Left renal pelvis (tissue), 4 donors: ENCODE measurements at regions not wholly inside any gene's neighbourhood (a gene's known extent, or its start where the extent isn't known, plus 50 kb on each side); places are given as distances from the start of the nearest gene placed in this dataset.

ENCODE experiments used
- DNase-seq, 4 donors: peaks; one replicate each; pipeline ENCODE4 v3.0.0-alpha.2; 2013; ENCODE audit warnings: low read depth in 4 of 4, low spot score in 3 of 4

DNA sequence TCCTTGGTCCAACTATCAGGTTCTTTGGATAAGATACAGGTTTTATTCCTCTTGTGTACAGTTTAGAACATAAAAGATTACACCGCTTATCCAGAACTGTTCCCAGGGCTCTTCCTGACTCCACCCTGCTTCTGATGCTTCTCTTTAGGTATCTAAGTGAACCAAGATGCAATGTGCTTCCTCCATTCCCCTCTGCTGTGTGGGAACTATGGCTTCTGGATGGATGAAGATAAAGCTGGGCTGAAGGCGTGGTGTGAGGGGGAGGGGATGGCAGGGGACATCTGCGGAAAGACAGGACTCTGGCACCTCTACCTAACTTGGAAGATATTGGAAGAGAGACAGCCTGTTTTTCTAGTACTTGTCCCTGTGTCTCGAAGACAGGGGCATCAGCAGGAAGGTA is 209.9 kb upstream of the TBX20 start:
- no peak for DNase-seq

DNA sequence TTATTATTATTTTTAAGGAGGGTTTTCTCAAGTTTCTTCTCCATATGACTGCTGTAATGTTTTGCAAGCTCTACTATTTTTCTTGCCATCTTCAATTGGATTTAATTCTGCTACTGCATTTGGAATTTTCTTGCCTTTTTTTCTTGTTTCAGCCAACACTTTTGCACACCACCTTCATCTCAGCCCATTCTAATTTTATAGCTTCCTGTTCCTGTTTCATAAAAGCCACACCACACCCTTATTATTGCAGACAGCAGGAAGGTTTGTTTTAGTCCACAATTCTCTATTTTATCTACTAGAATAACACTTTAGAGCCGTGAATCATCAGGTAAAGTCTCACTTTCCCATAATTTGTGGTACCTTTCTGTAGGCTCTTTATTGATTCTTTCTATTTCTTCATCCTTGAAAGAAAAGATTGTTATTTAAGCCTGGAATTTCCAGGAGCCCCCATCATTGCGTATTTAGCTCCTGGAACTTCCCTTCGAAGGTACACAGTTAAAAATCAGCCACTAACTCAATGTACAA is 209.3 kb upstream of the TBX20 start:
- no peak for DNase-seq

DNA sequence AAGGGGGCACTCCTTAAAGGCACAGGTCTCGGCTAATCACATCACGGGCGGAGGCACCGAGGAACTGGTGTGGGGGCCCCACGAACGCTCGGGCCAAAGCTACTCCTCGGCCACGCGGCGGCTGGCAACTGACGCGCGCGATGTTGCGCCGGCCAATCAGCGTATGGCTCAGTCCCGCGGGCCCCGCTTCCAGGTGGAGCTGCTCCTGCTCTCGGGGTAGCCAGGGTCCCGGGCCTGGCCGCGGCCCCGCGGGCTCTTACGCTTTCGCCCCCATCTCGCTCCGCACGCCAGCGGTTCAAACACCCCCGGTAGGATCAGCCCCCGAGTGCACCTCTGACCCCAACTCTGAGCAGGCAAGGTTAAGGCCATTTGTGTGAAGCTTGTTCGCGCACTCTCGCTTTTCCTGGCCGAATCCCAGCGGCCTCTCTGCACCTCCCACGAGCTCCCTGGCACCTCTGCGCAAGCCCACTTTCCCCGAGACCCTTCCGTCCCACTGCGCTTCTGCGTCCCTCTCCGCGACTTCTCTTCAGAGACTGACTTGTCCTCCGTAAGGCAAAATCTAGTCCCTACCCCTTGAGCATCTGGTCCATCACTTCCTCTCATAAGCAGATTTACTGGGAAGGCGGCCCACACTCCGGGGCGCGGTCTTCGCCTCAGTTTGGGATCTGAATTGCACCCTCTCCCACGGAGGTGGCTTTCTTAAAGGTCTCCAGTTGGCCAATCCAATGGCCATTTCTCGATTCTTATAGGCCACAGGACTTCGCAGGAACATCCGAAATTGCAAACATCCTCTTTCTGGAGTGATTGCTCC is 200.9 kb upstream of the TBX20 start:
- peak in 1 of 4 donors; percentile 9 for DNase-seq

DNA sequence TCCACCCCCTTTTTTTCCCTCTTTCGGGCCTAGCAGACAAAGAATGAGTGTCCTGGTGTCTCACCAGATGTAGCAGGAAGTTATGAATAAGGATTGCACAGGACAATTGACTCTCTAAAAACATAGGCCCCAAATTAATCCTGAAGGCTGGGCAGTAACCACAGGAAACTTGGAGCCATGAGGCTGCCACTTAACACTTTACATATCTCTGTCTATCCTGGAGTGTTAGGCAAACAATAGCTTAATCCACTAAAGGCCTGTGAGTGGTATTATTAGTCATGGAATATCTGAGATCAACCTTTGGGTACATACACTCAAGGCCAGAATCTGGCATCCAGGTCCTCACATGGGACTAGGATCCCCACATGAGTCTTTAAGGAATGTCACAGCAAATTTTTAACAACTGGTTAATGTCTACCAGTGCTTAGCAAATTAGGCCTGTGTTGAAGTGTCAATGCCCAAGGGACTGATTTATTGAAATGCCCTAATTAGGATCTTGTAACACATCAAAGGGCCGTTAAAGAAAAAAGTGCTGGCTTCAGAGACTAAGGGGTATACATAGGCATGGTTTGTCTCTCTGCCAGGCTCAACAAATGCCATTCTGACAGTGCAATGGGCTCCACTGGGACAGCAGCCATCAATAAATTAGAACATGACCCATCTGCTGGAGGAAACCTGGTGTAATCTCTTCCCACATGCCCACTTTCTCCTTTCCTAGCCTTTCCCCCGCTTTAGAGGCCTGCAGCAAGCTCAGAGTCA is 196.7 kb upstream of the TBX20 start:
- no peak for DNase-seq

DNA sequence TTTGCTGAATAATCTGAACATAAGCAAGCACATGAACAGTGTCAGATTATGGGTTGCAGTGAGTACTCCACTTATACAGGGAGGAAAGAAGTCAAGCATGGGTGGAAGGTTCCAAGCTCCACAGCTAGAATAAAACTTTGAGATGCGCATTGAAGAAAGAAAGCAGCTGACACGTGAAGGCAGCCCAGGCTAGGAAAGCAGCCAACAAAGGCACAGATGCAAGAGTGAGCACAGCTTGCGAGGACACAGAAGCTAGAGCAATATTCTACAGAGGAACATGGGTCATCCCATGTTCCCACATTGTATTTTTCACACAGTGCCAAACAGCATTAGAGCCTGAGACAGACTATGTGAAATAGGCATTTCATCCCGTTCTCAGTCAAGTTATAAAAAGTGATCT is 194.6 kb upstream of the TBX20 start:
- no peak for DNase-seq

DNA sequence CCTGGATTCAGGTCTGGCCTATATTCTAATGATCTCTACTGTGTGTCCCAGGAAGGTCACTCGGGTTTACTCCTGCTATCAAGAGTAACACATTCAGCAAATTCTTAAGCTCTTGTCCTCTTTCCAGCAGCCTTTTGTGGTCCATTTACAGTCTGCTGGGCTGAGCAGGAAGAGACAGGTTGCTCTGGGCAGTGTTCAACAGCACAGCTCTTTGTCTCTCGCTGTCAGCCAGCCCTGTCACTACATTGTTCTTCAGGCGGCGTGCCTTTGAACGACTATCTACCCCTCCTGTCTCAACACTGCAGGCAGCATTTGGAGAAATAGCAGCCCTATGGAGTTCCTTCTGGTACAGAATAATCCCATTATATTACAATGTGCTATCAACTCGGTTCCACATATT is 192.2 kb upstream of the TBX20 start:
- no peak for DNase-seq

DNA sequence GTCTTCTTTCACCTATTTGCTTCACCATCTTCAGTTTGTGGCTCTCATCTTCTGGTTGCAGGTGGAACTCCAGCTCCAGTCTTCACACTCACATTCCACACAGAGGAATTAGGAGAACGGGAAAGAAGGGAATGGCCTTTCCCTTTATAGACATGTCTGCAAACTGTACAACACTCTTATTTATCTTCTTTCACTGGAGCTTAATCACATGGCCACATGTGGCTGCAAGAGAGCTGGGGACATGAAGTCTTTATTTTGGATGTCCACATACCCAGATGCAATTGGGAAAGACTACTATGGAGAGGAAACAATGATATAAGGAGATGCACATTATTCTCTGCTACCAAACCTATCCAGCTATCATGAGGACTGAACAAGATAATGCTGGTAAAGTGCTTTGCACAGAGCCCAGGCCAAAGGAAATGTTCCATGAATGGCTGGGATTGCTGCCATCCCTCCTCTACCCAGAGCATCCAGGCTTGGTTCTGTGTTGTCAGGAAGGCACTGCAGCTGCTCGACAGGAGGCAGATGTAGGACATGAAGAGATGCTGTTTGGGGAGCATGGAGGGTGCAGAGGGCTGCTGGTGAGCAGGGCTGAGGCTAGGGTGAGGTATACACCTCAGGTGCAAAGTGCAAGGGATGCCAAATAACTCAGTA is 183.8 kb upstream of the TBX20 start:
- DNase-seq, result no peak

DNA sequence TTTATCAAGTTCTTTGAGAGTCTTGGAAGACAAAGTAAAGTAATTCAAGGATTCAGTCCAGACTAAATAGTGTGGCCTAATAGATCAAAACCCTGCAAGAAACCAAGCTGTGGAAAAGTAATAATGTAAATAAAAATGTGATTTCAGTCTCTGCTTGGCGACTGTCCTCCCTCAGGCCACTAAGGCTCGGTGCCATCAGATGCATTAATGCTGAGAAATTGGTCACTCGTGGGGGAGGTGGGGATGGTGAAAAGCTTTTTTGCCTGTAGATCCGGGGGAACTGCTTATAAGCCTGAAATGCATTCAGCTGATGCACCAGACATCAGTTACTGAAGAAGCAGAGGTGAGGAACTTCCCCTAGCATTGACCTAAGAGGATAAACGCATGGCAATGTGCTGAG is 182.6 kb upstream of the TBX20 start:
- no peak for DNase-seq

DNA sequence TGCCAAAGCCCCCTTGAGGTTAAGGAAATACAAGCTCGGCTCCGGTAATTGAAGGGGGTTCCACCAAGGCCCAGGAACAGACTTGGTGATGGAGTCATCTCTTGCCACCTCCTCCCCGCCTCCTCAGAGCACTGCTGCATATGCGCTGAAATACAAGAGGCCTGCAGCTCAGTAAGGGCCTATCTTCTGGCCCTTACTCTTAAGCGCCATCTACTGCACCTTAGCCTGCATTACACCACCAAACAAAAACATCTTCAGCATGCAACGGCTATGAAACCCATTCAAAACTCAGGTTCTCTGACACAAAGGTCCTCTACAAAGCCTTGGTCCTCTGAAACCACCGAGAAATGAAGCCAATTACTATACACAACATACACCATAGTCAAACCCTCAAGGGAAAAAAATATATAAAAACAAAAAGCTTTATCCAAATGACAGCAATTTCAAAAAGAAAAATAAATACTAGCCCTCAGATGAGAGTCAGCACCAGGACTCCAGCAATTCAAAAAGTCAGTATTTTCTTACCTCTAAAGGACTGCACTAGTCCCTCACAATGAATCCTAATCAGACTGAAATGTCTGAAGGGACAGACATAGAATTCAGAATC is 176.8 kb upstream of the TBX20 start:
- no peak for DNase-seq

DNA sequence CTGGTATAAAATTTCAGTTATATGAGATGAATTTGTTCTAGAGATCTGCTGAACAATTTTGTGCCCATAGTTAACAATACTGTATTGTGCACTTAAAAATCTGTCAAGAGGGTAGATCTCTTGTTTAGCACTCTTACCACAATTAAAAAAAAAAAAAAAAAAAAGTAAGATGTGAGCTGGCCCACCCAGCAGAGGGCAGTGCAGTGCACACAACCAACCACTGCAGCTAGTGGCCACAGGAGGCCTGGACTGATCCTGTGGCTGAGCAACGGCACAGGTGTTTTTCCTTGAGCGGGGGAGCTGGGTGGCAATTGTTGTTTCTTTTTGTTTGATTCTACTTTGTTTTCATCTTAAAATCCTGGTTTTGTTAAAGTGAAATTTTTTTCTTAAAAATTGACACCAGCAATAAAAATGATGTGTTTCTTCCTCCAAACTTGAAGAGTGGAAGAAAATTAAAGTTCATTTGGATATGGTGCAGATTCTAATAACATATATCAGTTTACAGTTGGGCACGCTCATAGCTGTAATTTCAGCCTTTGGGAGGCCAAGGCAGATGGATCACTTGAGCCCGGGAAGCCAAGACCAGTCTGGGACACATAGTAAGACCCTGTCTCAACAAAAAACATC is 171.1 kb upstream of the TBX20 start:
- DNase-seq, result peak in 3 of 4 donors; percentile 4 to 12 (median 5)

DNA sequence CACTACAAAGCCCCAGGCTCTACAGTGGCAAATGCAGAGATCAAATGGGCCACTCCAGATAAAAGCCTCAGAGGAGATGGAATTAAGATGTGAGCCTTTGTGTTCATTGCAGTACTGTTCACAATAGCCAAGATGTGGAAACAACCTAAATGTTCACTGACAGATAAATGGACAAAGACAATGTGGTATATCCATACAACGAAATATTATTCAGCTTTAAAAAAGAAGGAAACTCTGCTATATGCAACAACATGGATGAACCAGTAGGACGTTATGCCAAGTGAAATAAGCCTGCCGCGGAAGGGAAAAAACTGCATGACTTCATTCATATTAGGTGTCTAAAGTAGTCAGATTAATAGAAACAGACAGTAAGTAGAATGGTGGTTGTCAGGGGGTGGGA is 170.5 kb upstream of the TBX20 start:
- no peak for DNase-seq

DNA sequence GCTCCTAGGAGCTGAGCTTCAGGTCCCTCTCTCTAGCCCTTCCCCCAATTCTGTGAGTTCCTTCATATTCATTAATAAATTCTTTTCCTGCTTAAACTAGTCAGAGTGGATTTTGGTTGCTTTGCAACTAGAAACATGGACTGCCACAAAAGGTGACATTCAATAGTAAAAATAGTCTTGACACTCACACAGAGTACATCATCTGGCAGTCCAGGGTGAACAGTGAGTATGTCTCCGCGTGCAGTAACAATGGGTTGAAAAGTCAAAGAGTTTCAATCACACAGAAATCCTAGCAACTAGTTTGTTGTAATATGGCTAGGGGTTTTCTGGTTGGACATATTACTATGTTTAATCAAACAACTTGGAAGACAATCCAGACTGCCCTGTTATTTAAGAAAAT is 168.8 kb upstream of the TBX20 start:
- DNase-seq, result no peak

DNA sequence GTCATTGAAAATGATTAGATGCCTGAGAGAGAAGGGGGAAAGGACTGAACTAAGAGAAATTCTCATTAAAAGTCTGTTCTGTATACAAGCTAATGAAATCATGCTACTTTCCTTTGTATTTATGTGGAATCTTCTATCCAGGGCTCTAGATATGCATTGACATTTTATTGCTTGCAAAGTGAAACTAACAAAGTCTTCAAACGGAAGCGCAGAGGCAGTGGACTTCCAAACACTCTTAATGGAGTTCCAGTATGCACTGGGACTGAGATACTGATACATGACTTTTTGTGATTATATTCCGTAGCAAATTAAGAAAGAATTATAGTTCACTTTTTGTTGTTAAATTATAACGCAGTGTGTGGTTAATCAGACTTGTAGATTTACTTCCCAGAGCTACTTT is 166.8 kb upstream of the TBX20 start:
- DNase-seq, result no peak

DNA sequence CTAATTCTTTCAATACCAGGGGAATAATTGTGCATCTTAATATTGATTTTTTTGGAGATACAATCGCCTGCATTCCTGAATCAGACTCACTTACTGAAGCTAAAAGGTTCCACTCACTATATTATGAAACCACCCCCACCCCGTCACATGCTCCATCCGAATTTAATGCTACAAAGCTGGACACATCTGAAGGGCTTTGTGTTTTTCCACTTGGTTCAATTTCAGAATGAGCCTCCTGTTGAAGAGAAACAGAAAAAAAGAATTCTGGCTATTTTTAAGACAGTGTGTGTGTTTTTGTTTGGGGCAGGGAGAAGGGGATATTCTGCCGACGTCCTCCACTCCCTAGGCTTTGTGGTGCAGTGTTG is 165.5 kb upstream of the TBX20 start:
- DNase-seq, result no peak

DNA sequence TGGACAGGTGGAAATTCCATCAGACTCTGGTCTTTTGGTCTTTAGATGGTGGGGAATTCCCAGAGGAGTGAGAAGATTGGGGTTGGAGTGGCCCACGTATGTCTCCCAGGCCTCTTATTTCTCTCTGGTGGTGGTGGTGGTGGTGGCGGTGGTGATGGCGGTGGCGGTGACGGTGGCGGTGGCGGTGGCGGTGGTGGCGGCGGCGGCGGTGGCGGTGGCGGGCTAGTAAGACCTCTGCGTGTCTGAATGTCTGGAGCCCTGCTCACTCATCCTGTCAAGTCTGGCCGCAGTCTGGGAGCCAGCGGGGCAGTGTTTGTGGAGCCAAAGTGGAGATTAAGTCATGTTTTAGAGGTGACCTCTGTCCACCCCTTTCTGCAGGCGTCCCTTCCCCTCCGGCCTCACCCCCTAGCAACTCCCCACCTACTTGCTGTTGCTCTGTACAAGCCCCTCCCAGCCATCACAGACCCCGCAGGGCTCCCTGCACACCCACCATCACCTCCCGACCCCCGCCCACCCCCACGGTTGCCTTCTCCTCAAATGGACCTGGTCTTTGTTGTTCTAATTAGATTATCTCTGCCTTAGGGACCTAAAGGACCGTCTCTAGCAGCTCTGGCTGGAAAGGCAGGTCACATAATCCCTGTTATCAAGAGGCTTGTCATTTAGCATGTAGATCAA is 165.0 kb upstream of the TBX20 start:
- DNase-seq, result no peak

DNA sequence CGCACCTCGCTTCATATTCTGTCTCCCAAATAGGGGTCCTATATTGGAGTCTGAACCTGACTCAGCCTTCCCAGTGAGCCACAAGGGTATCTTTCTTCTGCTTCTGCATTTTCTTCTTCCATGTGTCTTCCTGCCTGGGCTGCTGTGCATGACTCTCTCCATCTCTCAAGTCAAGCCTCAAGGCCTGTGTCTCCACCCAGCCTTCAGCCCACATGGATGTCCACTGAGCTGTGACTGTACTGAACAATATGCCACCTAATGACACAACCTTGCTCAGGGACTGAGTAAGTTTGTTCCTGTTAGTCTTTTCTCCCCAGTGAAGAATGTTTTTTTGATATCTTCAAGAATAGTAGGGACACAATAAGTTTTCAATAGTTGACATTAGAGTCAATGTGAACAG is 162.7 kb upstream of the TBX20 start:
- DNase-seq, result no peak

DNA sequence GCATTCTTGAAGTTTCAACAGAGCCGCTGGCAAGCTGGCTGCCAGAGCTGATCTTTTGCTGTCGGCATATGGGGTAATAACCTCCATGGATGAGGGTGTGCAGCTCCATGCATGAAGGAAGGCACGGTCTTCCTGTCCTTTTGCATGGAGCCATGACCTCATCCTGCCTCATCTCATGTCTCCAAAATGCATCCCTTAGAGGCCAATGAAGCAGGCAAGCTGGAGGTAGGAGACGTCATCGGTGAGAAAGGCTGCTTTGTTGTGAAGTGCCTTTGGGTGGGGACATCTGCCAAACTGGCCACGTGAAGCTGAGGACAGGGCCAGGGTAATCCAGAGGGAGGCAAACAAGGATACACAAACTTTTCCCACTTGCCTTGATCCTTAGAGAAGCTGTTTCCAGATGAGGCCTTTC is 161.5 kb upstream of the TBX20 start:
- no peak for DNase-seq

DNA sequence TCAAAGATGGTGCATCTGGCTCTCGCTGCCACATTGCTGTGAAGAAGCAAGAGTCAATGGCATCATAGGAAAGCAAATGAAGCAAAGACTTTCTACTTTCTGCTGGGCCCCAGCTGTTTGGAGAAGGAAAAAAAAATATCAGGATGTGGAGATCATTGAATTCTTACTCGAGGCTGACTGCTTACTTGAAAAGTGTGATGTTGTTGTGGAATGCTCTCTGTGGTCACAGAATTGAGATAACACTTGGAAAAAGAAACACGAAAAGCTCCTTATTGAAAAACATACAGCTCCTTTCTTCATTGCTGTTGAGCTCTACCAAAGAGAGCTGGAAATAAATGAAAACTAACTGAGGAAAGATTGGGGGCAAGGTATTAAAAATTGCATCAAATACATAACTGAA is 157.4 kb upstream of the TBX20 start:
- no peak for DNase-seq

DNA sequence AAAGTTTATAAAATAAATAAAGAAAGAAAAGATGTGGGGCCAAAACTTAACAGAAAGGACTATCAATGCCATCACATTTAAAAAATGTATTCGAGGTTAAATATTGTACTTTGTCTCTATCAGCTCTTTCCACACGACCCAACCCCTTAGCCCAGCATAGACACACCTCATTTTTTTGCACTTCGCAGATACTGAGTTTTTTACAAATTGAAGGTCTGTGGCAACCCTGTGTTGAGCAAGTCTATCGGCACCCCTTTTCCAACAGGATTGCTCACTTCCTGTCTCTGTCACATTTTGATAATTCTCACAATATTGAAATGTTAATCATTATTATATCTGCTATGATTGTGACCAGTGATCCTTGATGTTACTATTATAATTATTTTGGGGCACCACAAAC is 151.6 kb upstream of the TBX20 start:
- DNase-seq, result no peak

DNA sequence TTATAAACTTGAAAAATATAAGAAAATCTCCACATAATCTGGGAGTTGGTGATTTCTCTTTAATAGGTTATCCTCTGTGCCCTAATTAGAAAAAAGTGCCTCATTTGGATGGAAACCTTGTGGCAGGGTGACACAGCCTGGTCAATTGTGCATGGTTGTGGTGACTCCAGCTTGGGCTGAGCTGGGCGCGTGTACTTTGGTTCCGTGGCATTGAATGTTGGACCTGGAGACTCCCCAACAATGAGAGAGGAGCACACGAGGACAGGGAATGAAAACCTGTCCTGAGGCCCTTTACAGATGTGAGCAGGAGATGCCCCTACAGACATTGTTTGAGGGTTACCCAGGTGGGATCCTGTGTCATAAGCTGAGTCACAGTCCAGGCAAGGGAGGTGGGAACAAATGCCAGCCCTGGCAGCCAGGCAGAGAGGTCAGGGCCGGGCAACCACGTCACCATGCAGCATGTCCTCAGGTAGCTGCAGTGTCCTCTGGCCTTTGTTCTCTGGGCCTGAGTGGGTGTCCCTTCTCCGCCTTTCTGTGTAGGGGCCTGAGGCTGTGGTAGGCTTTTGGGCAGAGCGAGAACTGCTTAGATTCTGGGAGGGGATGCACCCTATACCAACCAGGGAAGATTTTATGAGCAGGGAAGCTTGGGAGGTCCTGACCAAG is 147.4 kb upstream of the TBX20 start:
- no peak for DNase-seq
